WI38 (cell line): ENCODE measurements at regions not wholly inside any gene's neighbourhood (a gene's known extent, or its start where the extent isn't known, plus 50 kb on each side); places are given as distances from the start of the nearest gene placed in this dataset.

ENCODE experiments used
- H3K4me3 ChIP-seq: 2 replicates; pipeline ENCODE4 v1.5.1; 2011; ENCODE audit warnings: low read depth, mild to moderate bottlenecking, control low read depth, low read length
- CTCF ChIP-seq: IDR thresholded peaks from 2 replicates; pipeline ENCODE4 v1.5.1; 2012; ENCODE audit warnings: low read depth, mild to moderate bottlenecking, control low read depth, low read length

- TF ChIP-seq CTCF = no peak
- no peak overlapping the region for H3K4me3 ChIP-seq
Measured at GRCh38 chr18:68406761-68407160, 308.1 kb downstream of the TMX3 start.

- no peak overlapping the region for H3K4me3 ChIP-seq
- TF ChIP-seq CTCF = no peak
Measured at GRCh38 chr18:68402784-68403183, 312.1 kb downstream of the TMX3 start.

GRCh38 chr18:68400889-68401288, 314.0 kb downstream of the TMX3 start:
- H3K4me3 ChIP-seq = no peak overlapping the region
- TF ChIP-seq CTCF = no peak

- no peak for TF ChIP-seq CTCF
- H3K4me3 ChIP-seq = no peak overlapping the region
Measured at GRCh38 chr18:68399721-68400120, 315.2 kb downstream of the TMX3 start.

- TF ChIP-seq CTCF = no peak
- H3K4me3 ChIP-seq = no peak overlapping the region
Measured at GRCh38 chr18:68397241-68398035, 317.5 kb downstream of the TMX3 start.

- TF ChIP-seq CTCF = no peak
- no peak overlapping the region for H3K4me3 ChIP-seq
Measured at GRCh38 chr18:68394705-68395104, 320.2 kb downstream of the TMX3 start.

- H3K4me3 ChIP-seq = no peak overlapping the region
- TF ChIP-seq CTCF = no peak
Measured at GRCh38 chr18:68391801-68392200, 323.1 kb downstream of the TMX3 start.
